Heart right ventricle (tissue), 16 donors: ENCODE measurements at regions not wholly inside any gene's neighbourhood (a gene's known extent, or its start where the extent isn't known, plus 50 kb on each side); places are given as distances from the start of the nearest gene placed in this dataset.

Experiments used
- ATAC-seq, 8 donors: fragments of 200-7000 bp; cut with Tn5 transposase; one replicate each; pipeline ENCODE4 v1.9.1; 2020; ENCODE audit warnings: mild to moderate bottlenecking in 8 of 8, moderate library complexity in 8 of 8, moderate number of reproducible peaks in 1 of 8
- DNase-seq, 2 donors: peaks; one replicate each; pipeline ENCODE4 v3.0.0-alpha.2; 2020
- H3K27ac ChIP-seq, 10 donors: fragments of 200-600 bp; sonication (generic) in 2 of 10; one replicate each; pipeline versions ENCODE4 v1.5.0 to v1.8.0; 2020 to 2022; ENCODE audit warnings: mild to moderate bottlenecking in 3 of 10
- H3K27me3 ChIP-seq, 7 donors: fragments of 200-600 bp; one replicate each; pipeline ENCODE4 v1.8.0; 2021 to 2022; ENCODE audit warnings: mild to moderate bottlenecking in 2 of 7
- H3K36me3 ChIP-seq, 9 donors: fragments of 200-600 bp; sonication (generic) in 1 of 9; one replicate each; pipeline versions ENCODE4 v1.5.0 to v1.8.0; 2020 to 2022; ENCODE audit warnings: mild to moderate bottlenecking in 2 of 9
- H3K4me1 ChIP-seq, 9 donors: fragments of 200-600 bp; sonication (generic) in 1 of 9; one replicate each; pipeline versions ENCODE4 v1.5.0 to v1.8.0; 2020 to 2022; ENCODE audit warnings: mild to moderate bottlenecking in 4 of 9
- H3K4me3 ChIP-seq, 10 donors: fragments of 200-600 bp; sonication (generic) in 2 of 10; one replicate each; pipeline versions ENCODE4 v1.5.0 to v1.8.0; 2020 to 2022; ENCODE audit warnings: mild to moderate bottlenecking in 7 of 10, moderate library complexity in 2 of 10
- H3K9me3 ChIP-seq, 11 donors: fragments of 200-600 bp in 10 of 11; sonication (generic) in 2 of 11; one replicate each; pipeline versions ENCODE4 v1.5.0 to v1.8.0; 2013 to 2022; ENCODE audit warnings: mild to moderate bottlenecking in 2 of 11, control low read depth in 1 of 11, moderate library complexity in 1 of 11
- CTCF ChIP-seq, 9 donors: fragments of 200-600 bp; sonication (generic) in 2 of 9; IDR thresholded peaks; one replicate each; pipeline versions ENCODE4 v1.5.0 to v1.8.0; 2021 to 2022; ENCODE audit warnings: antibody characterized with exemption in 9 of 9, mild to moderate bottlenecking in 5 of 9, moderate library complexity in 1 of 9
- WGBS, 2 donors: extraction: QIAGEN DNeasy Blood & Tissue Kit; methylation state at CpG; one replicate each; pipeline ENCODE4 v1.1.7; 2013; ENCODE audit warnings: inconsistent platforms in 1 of 2; 5-methylcytosine and 5-hydroxymethylcytosine counted together
- intact Hi-C, 10 donors: fragments of 100-400 bp; cut with DNase I; formaldehyde crosslinking; loops; one replicate each; pipeline versions ENCODE4 v1.11.1 to v1.14.2; 2022
- donor health status: Arrhythmogenic right ventricular cardiomyopathy.
- donor health status: ischemic (EF 13 %, LVEDD 7.1; RV severe dilation, severe dysfunction).
- donor health status: healthy with polysubstance abuse.
- donor health status: DM: no; HTN: yes; CAD: no.
- donor health status: DM: no; HTN: no; CAD: no.
- donor health status: ischemic (EF 25% LVEDD 6.9; RV normal size, moderate dysfunction).
- donor health status: ischemic (EF 25% LVEDD 5.7; RV mildly dilated, moderate dysfunction).
- donor health status: healthy.
- donor health status: DM: yes; HTN: yes; CAD: no.
- donor health status: Ischemic cardiomyopathy.
- donor health status: ischemic (EF 35%, LVEDD 5.7; RV mildly dilated, moderate dysfunction).
- donor health status: nonischemic (EF 11% LVEDD 7.7; RV severe dilation, severe dysfunction).
- donor health status: DM: yes; HTN: yes; CAD: no.
- donor health status: PGD.
- donor health status: ischemic (EF 29% LVEDD 5.4; RV normal size, mild dysfunction).
- donor health status: nonischemic (EF 23%, LVEDD 6.1; RV moderate dilation, normal function).

- Histone ChIP-seq H3K4me3 (no peak overlapping the region), H3K9me3 (peaks cover 0 to 30% (median 0%) of the 10 kb centered on the region in 11 donors), H3K27me3 (no peaks in the 10 kb centered on the region), H3K36me3 (no peaks in the 10 kb centered on the region), H3K27ac (no peak overlapping the region), H3K4me1 (peaks cover 0 to 14% (median 0%) of the 10 kb centered on the region in 9 donors)
- no peak for TF ChIP-seq CTCF (IDR thresholded peaks at IDR 0.05)
- intact Hi-C loops: no loop called here
- ATAC-seq (no peak), DNase-seq (no peak)
- WGBS, 2 donors: 86 to 88% methylated on average over 6 of the region's 6 CpGs
Measured at GRCh38 chr6:830667-831327, 137.9 kb upstream of the EXOC2 start.

- no peak for ATAC-seq
- TF ChIP-seq CTCF (IDR thresholded peaks at IDR 0.05): no peak
Measured at GRCh38 chr6:829656-830055, 136.7 kb upstream of the EXOC2 start.

GRCh38 chr6:827431-827830 lies 134.5 kb upstream of the EXOC2 start:
- Histone ChIP-seq H3K4me1 (no peaks in the 10 kb centered on the region), H3K36me3 (no peaks in the 10 kb centered on the region), H3K9me3 (peaks cover 0 to 33% (median 0%) of the 10 kb centered on the region in 11 donors), H3K27me3 (peaks cover 0 to 1% (median 0%) of the 10 kb centered on the region in 7 donors), H3K27ac (no peak overlapping the region), H3K4me3 (no peak overlapping the region)
- DNase-seq: no peak
- intact Hi-C loops: no loop called here
- WGBS, 2 donors: 87 to 100% methylated on average over 1 of the region's 1 CpG
- no peak for ATAC-seq
- no peak for TF ChIP-seq CTCF (IDR thresholded peaks at IDR 0.05)

More at GRCh38 chr6:829656-830055, 136.7 kb upstream of the EXOC2 start:
- Histone ChIP-seq H3K27ac (no peak overlapping the region), H3K36me3 (no peaks in the 10 kb centered on the region), H3K4me3 (no peak overlapping the region), H3K9me3 (peaks cover 0 to 37% (median 0%) of the 10 kb centered on the region in 11 donors), H3K4me1 (peaks cover 0 to 3% (median 0%) of the 10 kb centered on the region in 9 donors), H3K27me3 (no peaks in the 10 kb centered on the region)
- intact Hi-C loops: no loop called here
- 40 to 62% methylated on average over 4 of the region's 4 CpGs for WGBS, 2 donors
- no peak for DNase-seq

GRCh38 chr6:819122-819521 lies 126.2 kb upstream of the EXOC2 start:
- Histone ChIP-seq H3K27ac (no peak overlapping the region), H3K36me3 (no peaks in the 10 kb centered on the region), H3K4me1 (peaks cover 0 to 7% (median 0%) of the 10 kb centered on the region in 9 donors), H3K27me3 (peaks cover 0 to 17% (median 4%) of the 10 kb centered on the region in 7 donors), H3K9me3 (no peaks in the 10 kb centered on the region), H3K4me3 (no peak overlapping the region)
- ATAC-seq (no peak), DNase-seq (no peak)
- WGBS, 2 donors: 55 to 66% methylated on average over 5 of the region's 5 CpGs
- TF ChIP-seq CTCF (IDR thresholded peaks at IDR 0.05): no peak
- intact Hi-C loops: no loop called here
